K562 (cell line): ENCODE measurements at regions not wholly inside any gene's neighbourhood (a gene's known extent, or its start where the extent isn't known, plus 50 kb on each side); places are given as distances from the start of the nearest gene placed in this dataset.

Experiments used
- DPF2 ChIP-seq: fragments of 450-650 bp; IDR thresholded peaks from 2 replicates; pipeline ENCODE4 v1.6.1; 2016
- EZH2 ChIP-seq: IDR thresholded peaks from 2 replicates; pipeline ENCODE4 v1.6.1; 2012; ENCODE audit warnings: low read depth, mild to moderate bottlenecking, inconsistent platforms, low read length, borderline replicate concordance
- NFIX ChIP-seq: fragments of 250-450 bp; sonication (Bioruptor Pico); IDR thresholded peaks from 2 replicates; pipeline ENCODE4 v1.4.0; 2020; ENCODE audit warnings: low read depth, mild to moderate bottlenecking, moderate library complexity
- SMAD4 ChIP-seq: fragments of 250-450 bp; sonication (Bioruptor Pico); conservative IDR thresholded peaks from 2 replicates; pipeline ENCODE4 v1.8.0; 2021; ENCODE audit warnings: inconsistent platforms, mild to moderate bottlenecking, moderate library complexity
- TF ChIP-seq, protein P1 (sequence below), 3 experiments: IDR thresholded peaks in 2 of 3; conservative IDR thresholded peaks in 1 of 3; 2 replicates each; pipeline ENCODE4 v1.5.1; 2011 to 2012; ENCODE audit warnings: low read length in 3 of 3, mild to moderate bottlenecking in 3 of 3, control low read depth in 2 of 3, improper control_type of control experiment in 1 of 3, inconsistent platforms in 1 of 3, low read depth in 1 of 3, mixed read lengths in 1 of 3, moderate library complexity in 1 of 3; ENCODE audit not compliant: insufficient read depth in 2 of 3

DNA sequence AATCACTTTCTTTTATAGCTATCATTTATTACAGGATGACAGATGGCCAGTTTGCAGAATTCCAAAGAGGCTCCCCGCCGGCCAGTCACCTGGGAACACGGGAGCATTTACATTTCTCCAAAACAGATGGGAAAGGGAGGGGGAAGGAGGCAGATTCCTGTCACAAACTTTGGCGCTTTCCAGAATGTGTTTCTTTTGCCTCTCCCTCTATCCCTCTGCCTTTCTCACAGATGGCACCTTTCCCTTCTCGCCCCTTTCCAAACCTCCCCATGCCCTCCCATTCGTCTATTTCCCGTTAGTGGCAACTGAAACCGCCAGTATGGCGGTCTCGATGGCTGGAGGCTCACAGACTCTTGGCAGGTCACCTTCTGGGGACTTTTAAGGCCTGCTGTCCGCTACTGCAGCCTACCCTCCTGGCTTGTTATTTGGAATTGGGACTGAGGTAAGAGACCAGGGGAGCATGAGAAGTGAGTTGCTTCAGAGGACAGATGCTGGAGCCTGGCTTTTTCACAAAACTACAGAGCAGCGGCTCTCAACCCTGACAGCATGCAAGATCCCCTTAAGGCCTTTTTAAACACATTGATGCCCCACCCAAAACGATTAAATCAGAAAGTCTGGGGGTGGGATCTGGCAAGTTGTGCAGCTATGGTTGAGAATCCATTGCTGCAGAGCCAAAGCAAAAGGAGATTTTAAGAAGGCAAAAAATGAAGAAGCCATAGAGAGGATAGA is 161.5 kb upstream of the VASH1 start:
- TF ChIP-seq NFIX (CRISPR knock-in tag) (no peak), EZH2 (no peak), SMAD4 (CRISPR knock-in tag) (no peak), DPF2 (no peak)
- TF ChIP-seq, protein P1, sequence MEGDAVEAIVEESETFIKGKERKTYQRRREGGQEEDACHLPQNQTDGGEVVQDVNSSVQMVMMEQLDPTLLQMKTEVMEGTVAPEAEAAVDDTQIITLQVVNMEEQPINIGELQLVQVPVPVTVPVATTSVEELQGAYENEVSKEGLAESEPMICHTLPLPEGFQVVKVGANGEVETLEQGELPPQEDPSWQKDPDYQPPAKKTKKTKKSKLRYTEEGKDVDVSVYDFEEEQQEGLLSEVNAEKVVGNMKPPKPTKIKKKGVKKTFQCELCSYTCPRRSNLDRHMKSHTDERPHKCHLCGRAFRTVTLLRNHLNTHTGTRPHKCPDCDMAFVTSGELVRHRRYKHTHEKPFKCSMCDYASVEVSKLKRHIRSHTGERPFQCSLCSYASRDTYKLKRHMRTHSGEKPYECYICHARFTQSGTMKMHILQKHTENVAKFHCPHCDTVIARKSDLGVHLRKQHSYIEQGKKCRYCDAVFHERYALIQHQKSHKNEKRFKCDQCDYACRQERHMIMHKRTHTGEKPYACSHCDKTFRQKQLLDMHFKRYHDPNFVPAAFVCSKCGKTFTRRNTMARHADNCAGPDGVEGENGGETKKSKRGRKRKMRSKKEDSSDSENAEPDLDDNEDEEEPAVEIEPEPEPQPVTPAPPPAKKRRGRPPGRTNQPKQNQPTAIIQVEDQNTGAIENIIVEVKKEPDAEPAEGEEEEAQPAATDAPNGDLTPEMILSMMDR (IDR thresholded peaks at IDR 0.05 in 2 of 3, conservative IDR thresholded peaks at IDR 0.05 in 1 of 3; ENCODE audit: insufficient read depth in 2 of 3, low read depth in 1 of 3, low read length in 3 of 3) = no peak
